Suprapubic skin (tissue), 4 donors: ENCODE measurements at regions not wholly inside any gene's neighbourhood (a gene's known extent, or its start where the extent isn't known, plus 50 kb on each side); places are given as distances from the start of the nearest gene placed in this dataset.

Experiments
- DNase-seq, 2 donors: peaks; one replicate each; pipeline ENCODE4 v3.0.0-alpha.2; 2019; ENCODE audit warnings: low spot score in 2 of 2
- H3K27ac ChIP-seq: fragments of 200-600 bp; sonication (generic); one replicate; pipeline ENCODE4 v1.5.1; 2019
- H3K27me3 ChIP-seq: fragments of 200-600 bp; sonication (generic); one replicate; pipeline ENCODE4 v1.5.1; 2019
- H3K36me3 ChIP-seq: fragments of 200-600 bp; sonication (generic); one replicate; pipeline ENCODE4 v1.5.1; 2019
- H3K4me1 ChIP-seq: fragments of 200-600 bp; sonication (generic); one replicate; pipeline ENCODE4 v1.5.1; 2019
- H3K4me3 ChIP-seq: fragments of 200-600 bp; sonication (generic); one replicate; pipeline ENCODE4 v1.5.1; 2019; ENCODE audit warnings: mild to moderate bottlenecking
- H3K9me3 ChIP-seq: fragments of 200-600 bp; sonication (generic); one replicate; pipeline ENCODE4 v1.5.1; 2019
- EP300 ChIP-seq: sonication (generic); formaldehyde crosslinking; IDR thresholded peaks from one replicate; pipeline ENCODE4 v1.6.1; 2017; ENCODE audit warnings: antibody characterized with exemption
- POLR2A ChIP-seq, 2 donors: fragments of 450-650 bp; IDR thresholded peaks; one replicate each; pipeline ENCODE4 v1.6.1; 2017; ENCODE audit warnings: antibody characterized with exemption in 2 of 2, mild to moderate bottlenecking in 2 of 2, moderate library complexity in 2 of 2
- POLR2AphosphoS5 ChIP-seq, 3 donors: sonication (generic); formaldehyde crosslinking; IDR thresholded peaks; one replicate each; pipeline ENCODE4 v1.6.1; 2017; ENCODE audit warnings: antibody characterized with exemption in 3 of 3
- WGBS: methylation state at CpG from one replicate; pipeline ENCODE4 v1.1.5; 2018; 5-methylcytosine and 5-hydroxymethylcytosine counted together
- TF ChIP-seq, protein P1 (sequence below), 2 donors: fragments of 200-600 bp in 1 of 2; fragments of 450-650 bp in 1 of 2; sonication (generic) in 1 of 2; IDR thresholded peaks; one replicate each; pipeline ENCODE4 v1.5.1; 2016 to 2019; ENCODE audit warnings: antibody characterized with exemption in 2 of 2, mild to moderate bottlenecking in 1 of 2, moderate library complexity in 1 of 2

DNA sequence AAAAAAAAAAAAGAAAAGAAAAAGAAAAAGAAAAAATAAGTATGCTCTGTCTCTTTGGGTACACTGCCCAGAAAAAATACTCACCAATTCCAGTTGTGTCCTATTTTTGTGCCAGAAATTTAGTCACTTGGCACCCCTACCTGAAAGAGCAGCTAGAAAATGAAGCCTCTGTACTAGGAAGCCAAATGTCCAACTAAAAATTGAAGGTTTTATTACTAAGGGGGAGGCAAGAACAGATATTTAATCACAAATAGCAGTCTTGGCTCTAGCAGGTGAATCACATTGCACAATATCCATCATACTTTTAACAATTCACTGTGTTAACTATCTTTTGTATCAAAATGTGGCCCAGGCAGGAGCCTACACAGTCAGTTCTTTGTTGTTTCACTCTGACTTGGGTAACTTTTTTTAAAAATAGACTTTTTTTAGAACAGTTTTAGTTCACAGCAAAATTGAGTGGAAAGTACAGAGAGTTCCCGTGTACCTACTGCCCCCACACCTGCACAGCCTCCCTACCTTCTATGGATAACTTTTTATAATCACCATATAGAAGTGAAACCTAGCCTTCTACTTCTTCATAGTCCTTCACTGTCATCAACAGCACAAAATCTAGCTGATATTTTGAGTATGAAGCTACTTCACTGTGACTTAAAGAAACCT lies 87.1 kb upstream of the ATF7IP start:
- no peak for DNase-seq
- 76% methylated on average over 1 of the region's 1 CpG for WGBS

DNA sequence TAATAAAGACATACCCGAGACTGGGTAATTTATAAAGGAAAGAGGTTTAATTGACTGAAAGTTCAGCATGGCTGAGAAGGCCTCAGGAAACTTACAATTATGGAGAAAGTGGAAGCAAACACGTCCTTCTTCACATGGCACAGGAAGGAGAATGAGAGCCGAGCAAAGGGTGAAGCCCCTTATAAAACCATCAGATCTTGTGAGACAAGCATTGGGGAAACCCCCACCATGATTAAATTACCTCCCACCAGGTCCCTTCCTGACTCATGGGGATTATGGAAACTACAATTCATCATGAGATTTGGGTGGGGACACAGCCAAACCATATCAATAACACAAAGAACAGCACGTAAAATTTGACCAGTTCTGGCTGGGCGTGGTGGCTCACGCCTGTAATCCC lies 85.6 kb upstream of the ATF7IP start:
- no peaks in the 10 kb centered on the region for H3K27me3 ChIP-seq
- 84% methylated on average over 6 of the region's 6 CpGs for WGBS
- no peaks in the 10 kb centered on the region for H3K36me3 ChIP-seq
- no peaks in the 10 kb centered on the region for H3K4me1 ChIP-seq
- H3K27ac ChIP-seq = no peak overlapping the region
- H3K9me3 ChIP-seq = no peaks in the 10 kb centered on the region
- H3K4me3 ChIP-seq = no peak overlapping the region
- DNase-seq = no peak
- no peak for TF ChIP-seq EP300
- TF ChIP-seq POLR2A (IDR thresholded peaks at IDR 0.05) = no peak
- TF ChIP-seq POLR2AphosphoS5 (IDR thresholded peaks at IDR 0.05) = no peak
- TF ChIP-seq, protein P1, sequence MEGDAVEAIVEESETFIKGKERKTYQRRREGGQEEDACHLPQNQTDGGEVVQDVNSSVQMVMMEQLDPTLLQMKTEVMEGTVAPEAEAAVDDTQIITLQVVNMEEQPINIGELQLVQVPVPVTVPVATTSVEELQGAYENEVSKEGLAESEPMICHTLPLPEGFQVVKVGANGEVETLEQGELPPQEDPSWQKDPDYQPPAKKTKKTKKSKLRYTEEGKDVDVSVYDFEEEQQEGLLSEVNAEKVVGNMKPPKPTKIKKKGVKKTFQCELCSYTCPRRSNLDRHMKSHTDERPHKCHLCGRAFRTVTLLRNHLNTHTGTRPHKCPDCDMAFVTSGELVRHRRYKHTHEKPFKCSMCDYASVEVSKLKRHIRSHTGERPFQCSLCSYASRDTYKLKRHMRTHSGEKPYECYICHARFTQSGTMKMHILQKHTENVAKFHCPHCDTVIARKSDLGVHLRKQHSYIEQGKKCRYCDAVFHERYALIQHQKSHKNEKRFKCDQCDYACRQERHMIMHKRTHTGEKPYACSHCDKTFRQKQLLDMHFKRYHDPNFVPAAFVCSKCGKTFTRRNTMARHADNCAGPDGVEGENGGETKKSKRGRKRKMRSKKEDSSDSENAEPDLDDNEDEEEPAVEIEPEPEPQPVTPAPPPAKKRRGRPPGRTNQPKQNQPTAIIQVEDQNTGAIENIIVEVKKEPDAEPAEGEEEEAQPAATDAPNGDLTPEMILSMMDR (IDR thresholded peaks at IDR 0.05) = no peak

More for the DNA sequence above, 87.1 kb upstream of the ATF7IP start:
- no peaks in the 10 kb centered on the region for H3K9me3 ChIP-seq
- H3K36me3 ChIP-seq = no peaks in the 10 kb centered on the region
- H3K27ac ChIP-seq = no peak overlapping the region
- no peak overlapping the region for H3K4me3 ChIP-seq
- TF ChIP-seq EP300 = no peak
- H3K27me3 ChIP-seq = no peaks in the 10 kb centered on the region
- no peaks in the 10 kb centered on the region for H3K4me1 ChIP-seq

DNA sequence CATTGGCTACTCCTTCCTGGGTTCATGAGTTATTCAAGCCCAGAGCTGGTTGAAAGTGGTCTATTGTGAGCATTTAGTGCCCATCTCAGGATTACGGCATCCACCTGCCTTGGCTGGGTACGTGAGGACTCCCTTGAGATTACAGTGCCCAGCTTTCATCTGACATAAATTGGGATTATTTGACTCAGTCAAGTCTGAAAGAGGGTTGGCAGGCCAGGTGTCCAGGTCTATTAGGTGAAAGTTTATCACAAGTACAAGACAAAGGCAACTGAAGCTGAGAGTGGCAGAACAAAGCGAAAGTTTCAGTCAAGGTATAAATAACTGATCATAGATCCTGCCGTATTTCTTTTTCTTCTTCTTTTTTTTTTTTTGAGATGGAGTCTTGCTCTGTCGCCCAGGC lies 84.6 kb upstream of the ATF7IP start:
- H3K27me3 ChIP-seq = no peaks in the 10 kb centered on the region
- H3K9me3 ChIP-seq = no peaks in the 10 kb centered on the region
- H3K27ac ChIP-seq = no peak overlapping the region
- DNase-seq = no peak
- H3K4me3 ChIP-seq = no peak overlapping the region
- H3K36me3 ChIP-seq = no peaks in the 10 kb centered on the region
- no peaks in the 10 kb centered on the region for H3K4me1 ChIP-seq
- 92% methylated on average over 5 of the region's 5 CpGs for WGBS
- no peak for TF ChIP-seq POLR2A (IDR thresholded peaks at IDR 0.05)
- no peak for TF ChIP-seq POLR2AphosphoS5 (IDR thresholded peaks at IDR 0.05)
- TF ChIP-seq EP300 = no peak
- TF ChIP-seq, protein P1 (IDR thresholded peaks at IDR 0.05) = no peak

GRCh38 chr12:14281539-14281938 lies 83.9 kb upstream of the ATF7IP start:
- Histone ChIP-seq H3K4me1 (no peaks in the 10 kb centered on the region), H3K27me3 (no peaks in the 10 kb centered on the region), H3K9me3 (no peaks in the 10 kb centered on the region), H3K27ac (no peak overlapping the region), H3K4me3 (no peak overlapping the region), H3K36me3 (no peaks in the 10 kb centered on the region)
- no peak for TF ChIP-seq POLR2AphosphoS5 (IDR thresholded peaks at IDR 0.05)
- TF ChIP-seq EP300 = no peak
- TF ChIP-seq, protein P1 (IDR thresholded peaks at IDR 0.05) = no peak
- no peak for TF ChIP-seq POLR2A (IDR thresholded peaks at IDR 0.05)
- no peak for DNase-seq
- 86% methylated on average over 2 of the region's 2 CpGs for WGBS

GRCh38 chr12:14283489-14284144 lies 81.9 kb upstream of the ATF7IP start:
- Histone ChIP-seq H3K9me3 (no peaks in the 10 kb centered on the region), H3K4me3 (no peak overlapping the region), H3K36me3 (no peaks in the 10 kb centered on the region), H3K27me3 (no peaks in the 10 kb centered on the region), H3K4me1 (no peaks in the 10 kb centered on the region), H3K27ac (no peak overlapping the region)
- DNase-seq = no peak
- TF ChIP-seq EP300 (no peak), POLR2AphosphoS5 (IDR thresholded peaks at IDR 0.05) (no peak), POLR2A (IDR thresholded peaks at IDR 0.05) (no peak)
- TF ChIP-seq, protein P1 (IDR thresholded peaks at IDR 0.05) = no peak
- WGBS = 64% methylated on average over 6 of the region's 6 CpGs
